Inflammatory macrophage treated with lipopolysaccharide for 1 hour (primary cell): ENCODE measurements at regions not wholly inside any gene's neighbourhood (a gene's known extent, or its start where the extent isn't known, plus 50 kb on each side); places are given as distances from the start of the nearest gene placed in this dataset.
"Not testable (repeated sequence)": the region's sequence is repeated elsewhere in the genome, so short reads cannot be mapped to it uniquely, and the experiment has no call there.

Source experiments
- DNase-seq, 2 donors: peaks; one replicate each; pipeline ENCODE4 v3.0.0-alpha.2; 2020 to 2022

GRCh38 chr22:40094485-40094884, 83.2 kb upstream of the TNRC6B start:
- no peak for DNase-seq

- not testable (repeated sequence) for DNase-seq
Measured at GRCh38 chr22:40099887-40100286, 77.8 kb upstream of the TNRC6B start.

- DNase-seq, result no peak
Measured at GRCh38 chr22:40105755-40106154, 72.0 kb upstream of the TNRC6B start.

- DNase-seq, result peak; percentile 21 to 27
Measured at GRCh38 chr22:40107244-40107643, 70.5 kb upstream of the TNRC6B start.

- no peak for DNase-seq
Measured at GRCh38 chr22:40107851-40108378, 69.8 kb upstream of the TNRC6B start.

- no peak for DNase-seq
Measured at GRCh38 chr22:40108396-40108795, 69.3 kb upstream of the TNRC6B start.

GRCh38 chr22:40108926-40109325, 68.8 kb upstream of the TNRC6B start:
- not testable (repeated sequence) for DNase-seq

- DNase-seq, result peak in 1 of 2 donors; percentile 3
Measured at GRCh38 chr22:40111451-40111850, 66.3 kb upstream of the TNRC6B start.

GRCh38 chr22:40112595-40112994, 65.1 kb upstream of the TNRC6B start:
- DNase-seq, result no peak

GRCh38 chr22:40113696-40114095, 64.0 kb upstream of the TNRC6B start:
- DNase-seq, result no peak

- DNase-seq, result no peak
Measured at GRCh38 chr22:40114411-40114810, 63.3 kb upstream of the TNRC6B start.

- no peak for DNase-seq
Measured at GRCh38 chr22:40116496-40117200, 61.1 kb upstream of the TNRC6B start.

GRCh38 chr22:40118979-40119378, 58.7 kb upstream of the TNRC6B start:
- DNase-seq, result no peak

- DNase-seq, result no peak
Measured at GRCh38 chr22:40120848-40121247, 56.9 kb upstream of the TNRC6B start.

GRCh38 chr22:40121461-40121860, 56.3 kb upstream of the TNRC6B start:
- DNase-seq, result no peak

- DNase-seq, result no peak
Measured at GRCh38 chr22:40122792-40123191, 54.9 kb upstream of the TNRC6B start.

- DNase-seq, result no peak
Measured at GRCh38 chr22:40123387-40123786, 54.3 kb upstream of the TNRC6B start.
